Neural progenitor cell (in vitro differentiated cells): ENCODE measurements at regions not wholly inside any gene's neighbourhood (a gene's known extent, or its start where the extent isn't known, plus 50 kb on each side); places are given as distances from the start of the nearest gene placed in this dataset.

Experiments
- EZH2 ChIP-seq: fragments of 200-600 bp; sonication (generic); IDR thresholded peaks from 2 replicates; pipeline ENCODE4 v1.6.1; 2017; ENCODE audit warnings: antibody characterized with exemption, mild to moderate bottlenecking, moderate library complexity
- EZH2phosphoT487 ChIP-seq: fragments of 200-600 bp; sonication (generic); IDR thresholded peaks from 2 replicates; pipeline ENCODE4 v1.6.1; 2017; ENCODE audit warnings: antibody characterized with exemption
- TF ChIP-seq, protein P1 (sequence below): fragments of 200-600 bp; sonication (generic); IDR thresholded peaks from 2 replicates; pipeline ENCODE4 v1.5.1; 2017; ENCODE audit warnings: antibody characterized with exemption, mild to moderate bottlenecking

- TF ChIP-seq EZH2phosphoT487 (no peak), EZH2 (no peak)
- TF ChIP-seq, protein P1, sequence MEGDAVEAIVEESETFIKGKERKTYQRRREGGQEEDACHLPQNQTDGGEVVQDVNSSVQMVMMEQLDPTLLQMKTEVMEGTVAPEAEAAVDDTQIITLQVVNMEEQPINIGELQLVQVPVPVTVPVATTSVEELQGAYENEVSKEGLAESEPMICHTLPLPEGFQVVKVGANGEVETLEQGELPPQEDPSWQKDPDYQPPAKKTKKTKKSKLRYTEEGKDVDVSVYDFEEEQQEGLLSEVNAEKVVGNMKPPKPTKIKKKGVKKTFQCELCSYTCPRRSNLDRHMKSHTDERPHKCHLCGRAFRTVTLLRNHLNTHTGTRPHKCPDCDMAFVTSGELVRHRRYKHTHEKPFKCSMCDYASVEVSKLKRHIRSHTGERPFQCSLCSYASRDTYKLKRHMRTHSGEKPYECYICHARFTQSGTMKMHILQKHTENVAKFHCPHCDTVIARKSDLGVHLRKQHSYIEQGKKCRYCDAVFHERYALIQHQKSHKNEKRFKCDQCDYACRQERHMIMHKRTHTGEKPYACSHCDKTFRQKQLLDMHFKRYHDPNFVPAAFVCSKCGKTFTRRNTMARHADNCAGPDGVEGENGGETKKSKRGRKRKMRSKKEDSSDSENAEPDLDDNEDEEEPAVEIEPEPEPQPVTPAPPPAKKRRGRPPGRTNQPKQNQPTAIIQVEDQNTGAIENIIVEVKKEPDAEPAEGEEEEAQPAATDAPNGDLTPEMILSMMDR = no peak
Observed at GRCh38 chr6:2309122-2309521, 63.7 kb upstream of the GMDS start.
